Ovary (tissue), 3 donors: ENCODE measurements at regions not wholly inside any gene's neighbourhood (a gene's known extent, or its start where the extent isn't known, plus 50 kb on each side); places are given as distances from the start of the nearest gene placed in this dataset.

Experiments used
- EP300 ChIP-seq: sonication (generic); formaldehyde crosslinking; IDR thresholded peaks from one replicate; pipeline ENCODE4 v1.6.1; 2017; ENCODE audit warnings: antibody characterized with exemption
- POLR2A ChIP-seq: fragments of 450-650 bp; IDR thresholded peaks from one replicate; pipeline ENCODE4 v1.6.1; 2017; ENCODE audit warnings: antibody characterized with exemption, mild to moderate bottlenecking, moderate library complexity
- TF ChIP-seq, protein P1 (sequence below), 3 donors: fragments of 450-650 bp in 2 of 3; fragments of 200-600 bp in 1 of 3; IDR thresholded peaks; one replicate each; pipeline versions ENCODE4 v1.5.1 to v1.8.0; 2016 to 2022; ENCODE audit warnings: antibody characterized with exemption in 3 of 3, mild to moderate bottlenecking in 1 of 3
- donor health status: DM: no; HTN: no; CAD: no.

DNA sequence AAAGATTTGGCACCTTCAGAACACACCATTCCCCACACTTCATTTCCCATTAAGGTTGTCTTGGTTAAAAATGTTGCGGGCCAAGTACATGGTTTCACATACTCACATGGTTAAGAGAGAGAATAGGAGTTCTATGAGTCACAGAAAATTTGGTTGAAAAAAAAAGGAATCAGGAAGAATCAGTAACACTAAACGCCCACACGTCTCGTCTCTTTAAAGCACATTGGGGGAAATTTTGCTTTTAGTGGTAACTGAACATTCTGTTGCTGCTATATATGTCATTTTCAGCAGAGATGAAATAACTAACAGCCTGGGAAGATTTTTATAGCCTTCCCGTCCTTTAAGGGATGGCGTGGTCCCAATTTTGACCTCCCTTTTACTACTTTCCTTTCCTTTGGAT is 132.9 kb upstream of the ERG start:
- TF ChIP-seq POLR2A (no peak), EP300 (no peak)
- TF ChIP-seq, protein P1, sequence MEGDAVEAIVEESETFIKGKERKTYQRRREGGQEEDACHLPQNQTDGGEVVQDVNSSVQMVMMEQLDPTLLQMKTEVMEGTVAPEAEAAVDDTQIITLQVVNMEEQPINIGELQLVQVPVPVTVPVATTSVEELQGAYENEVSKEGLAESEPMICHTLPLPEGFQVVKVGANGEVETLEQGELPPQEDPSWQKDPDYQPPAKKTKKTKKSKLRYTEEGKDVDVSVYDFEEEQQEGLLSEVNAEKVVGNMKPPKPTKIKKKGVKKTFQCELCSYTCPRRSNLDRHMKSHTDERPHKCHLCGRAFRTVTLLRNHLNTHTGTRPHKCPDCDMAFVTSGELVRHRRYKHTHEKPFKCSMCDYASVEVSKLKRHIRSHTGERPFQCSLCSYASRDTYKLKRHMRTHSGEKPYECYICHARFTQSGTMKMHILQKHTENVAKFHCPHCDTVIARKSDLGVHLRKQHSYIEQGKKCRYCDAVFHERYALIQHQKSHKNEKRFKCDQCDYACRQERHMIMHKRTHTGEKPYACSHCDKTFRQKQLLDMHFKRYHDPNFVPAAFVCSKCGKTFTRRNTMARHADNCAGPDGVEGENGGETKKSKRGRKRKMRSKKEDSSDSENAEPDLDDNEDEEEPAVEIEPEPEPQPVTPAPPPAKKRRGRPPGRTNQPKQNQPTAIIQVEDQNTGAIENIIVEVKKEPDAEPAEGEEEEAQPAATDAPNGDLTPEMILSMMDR (IDR thresholded peaks at IDR 0.05) = no peak
